ENCODE measurements at regions not wholly inside any gene's neighbourhood (a gene's known extent, or its start where the extent isn't known, plus 50 kb on each side); places are given as distances from the start of the nearest gene placed in this dataset.
A peak's percentile ranks its signal among the peaks of the same experiment; 100 is the strongest.

DNA sequence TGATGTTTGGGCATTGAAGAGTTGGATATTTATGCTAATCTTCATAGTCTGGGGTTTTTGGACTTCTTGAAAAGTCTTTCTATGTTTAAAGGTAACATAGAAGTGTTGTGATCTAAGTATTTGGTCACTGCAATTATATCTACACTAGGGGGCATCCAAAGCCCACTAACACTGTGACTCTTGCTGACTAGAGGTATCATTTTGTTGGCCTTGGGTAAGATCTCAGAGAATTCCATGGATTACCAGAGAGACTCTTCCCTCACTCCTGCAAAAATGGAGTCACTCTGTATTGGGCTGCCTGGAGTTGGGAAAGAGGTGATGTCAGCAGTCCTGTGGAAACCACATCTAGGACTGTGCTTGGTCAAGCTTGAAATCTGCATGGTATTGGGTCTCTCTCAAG is 1077.6 kb downstream of the FAM133A start:
- H3K27ac ChIP-seq (replicated peaks; ENCODE audit: low read length), result no peak overlapping the region
- no peaks in the 10 kb centered on the region for H3K4me1 ChIP-seq (ENCODE audit: control insufficient read depth in 2 of 2, insufficient read depth in 1 of 2, low read depth in 1 of 2, low read length in 2 of 2)
- no peaks in the 10 kb centered on the region for H3K27me3 ChIP-seq (ENCODE audit: control insufficient read depth in 3 of 3, insufficient read depth in 3 of 3, low read depth in 1 of 3, low read length in 3 of 3)
- no peak overlapping the region for H2BK5ac ChIP-seq (ENCODE audit: low read length)
- no peak overlapping the region for H3K14ac ChIP-seq (ENCODE audit: low read length)
- H2BK120ac ChIP-seq (ENCODE audit: low read depth, low read length), result no peak overlapping the region
- no peak overlapping the region for H3K18ac ChIP-seq (ENCODE audit: low read length)
- no peak overlapping the region for H4K91ac ChIP-seq (ENCODE audit: low read depth, low read length, poor library complexity)
- no peak overlapping the region for H4K8ac ChIP-seq (ENCODE audit: low read depth, low read length)
- H3K9me3 ChIP-seq (replicated peaks in 1 of 2; ENCODE audit: control insufficient read depth in 2 of 2, insufficient read depth in 1 of 2, low read depth in 1 of 2, low read length in 2 of 2), result no peaks in the 10 kb centered on the region
- no peak overlapping the region for H2BK15ac ChIP-seq (ENCODE audit: low read length)
- H3K4me3 ChIP-seq (ENCODE audit: low read length in 2 of 2), result no peak overlapping the region
- H2BK12ac ChIP-seq (ENCODE audit: low read length), result no peak overlapping the region
- H3K23ac ChIP-seq (ENCODE audit: low read depth, low read length, poor library complexity), result no peak overlapping the region
- DNase-seq (ENCODE audit: low spot score), result peak; percentile 1
- H3K79me1 ChIP-seq (ENCODE audit: low read depth, low read length), result no peaks in the 10 kb centered on the region
- H2AK5ac ChIP-seq (ENCODE audit: low read depth, low read length), result no peak overlapping the region
- no peak overlapping the region for H3K4ac ChIP-seq (ENCODE audit: low read length)
- H3K36me3 ChIP-seq (replicated peaks in 1 of 2; ENCODE audit: control insufficient read depth in 2 of 2, insufficient read depth in 2 of 2, low read length in 2 of 2), result no peaks in the 10 kb centered on the region
- H3K4me2 ChIP-seq (ENCODE audit: insufficient read depth, low read length, poor library complexity, severe bottlenecking), result no peak overlapping the region
- no peak overlapping the region for H2AFZ ChIP-seq (ENCODE audit: low read length)
- H3K9ac ChIP-seq (ENCODE audit: low read depth, low read length, poor library complexity), result no peak overlapping the region

DNA sequence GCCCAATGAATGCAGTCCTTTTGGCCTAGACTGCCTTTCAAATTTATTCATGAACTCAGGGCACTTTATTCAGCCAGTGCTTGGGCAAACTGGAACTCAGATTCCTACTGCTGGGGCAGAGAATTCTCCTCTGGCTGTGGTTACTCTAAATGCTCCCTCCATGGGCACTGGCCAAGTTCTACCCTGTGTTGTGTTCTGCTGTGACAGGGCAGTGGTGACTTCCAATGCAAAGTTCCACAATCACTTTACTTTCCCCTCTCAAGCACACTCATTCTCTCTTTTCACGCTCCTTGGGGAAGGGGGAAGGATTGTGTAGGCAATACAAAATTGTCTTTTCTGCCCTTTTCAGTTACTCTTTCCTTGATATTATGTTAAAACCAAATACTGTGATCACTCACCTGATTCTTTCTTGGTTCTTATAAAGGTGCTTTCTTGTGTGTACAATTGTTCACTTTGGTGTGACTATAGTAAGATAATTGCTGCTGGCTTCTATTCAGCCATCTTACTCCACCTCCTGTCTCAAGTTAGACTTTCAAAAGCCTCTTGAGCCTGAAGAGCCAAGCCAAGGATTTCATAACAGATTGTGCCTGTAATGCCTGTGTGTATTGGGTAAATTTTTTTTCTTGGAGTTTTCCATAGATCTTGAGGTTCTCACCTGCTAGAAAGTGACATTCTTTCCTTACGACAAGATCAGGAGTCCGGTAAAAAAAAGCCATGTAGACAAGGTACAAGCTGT is 1078.6 kb downstream of the FAM133A start:
- no peak overlapping the region for H3K27ac ChIP-seq (replicated peaks; ENCODE audit: low read length)
- no peak overlapping the region for H2BK5ac ChIP-seq (ENCODE audit: low read length)
- H3K4me1 ChIP-seq (ENCODE audit: control insufficient read depth in 2 of 2, insufficient read depth in 1 of 2, low read depth in 1 of 2, low read length in 2 of 2), result no peaks in the 10 kb centered on the region
- H3K27me3 ChIP-seq (ENCODE audit: control insufficient read depth in 3 of 3, insufficient read depth in 3 of 3, low read depth in 1 of 3, low read length in 3 of 3), result no peaks in the 10 kb centered on the region
- no peak overlapping the region for H4K91ac ChIP-seq (ENCODE audit: low read depth, low read length, poor library complexity)
- no peak overlapping the region for H4K8ac ChIP-seq (ENCODE audit: low read depth, low read length)
- no peak overlapping the region for H2AK5ac ChIP-seq (ENCODE audit: low read depth, low read length)
- H3K4ac ChIP-seq (ENCODE audit: low read length), result no peak overlapping the region
- H3K4me2 ChIP-seq (ENCODE audit: insufficient read depth, low read length, poor library complexity, severe bottlenecking), result no peak overlapping the region
- DNase-seq (ENCODE audit: low spot score), result no peak
- H3K14ac ChIP-seq (ENCODE audit: low read length), result no peak overlapping the region
- H3K9ac ChIP-seq (ENCODE audit: low read depth, low read length, poor library complexity), result no peak overlapping the region
- no peaks in the 10 kb centered on the region for H3K36me3 ChIP-seq (replicated peaks in 1 of 2; ENCODE audit: control insufficient read depth in 2 of 2, insufficient read depth in 2 of 2, low read length in 2 of 2)
- no peak overlapping the region for H2AFZ ChIP-seq (ENCODE audit: low read length)
- no peak overlapping the region for H2BK12ac ChIP-seq (ENCODE audit: low read length)
- H2BK120ac ChIP-seq (ENCODE audit: low read depth, low read length), result no peak overlapping the region
- H3K18ac ChIP-seq (ENCODE audit: low read length), result no peak overlapping the region
- H2BK15ac ChIP-seq (ENCODE audit: low read length), result no peak overlapping the region
- H3K23ac ChIP-seq (ENCODE audit: low read depth, low read length, poor library complexity), result no peak overlapping the region
- no peak overlapping the region for H3K4me3 ChIP-seq (ENCODE audit: low read length in 2 of 2)
- no CpG with 5 or more reads among the region's 3 CpGs for WGBS, 2 donors (ENCODE audit: extremely low coverage in 2 of 2, insufficient read length in 2 of 2, insufficient replicate concordance in 1 of 2)
- H3K79me1 ChIP-seq (ENCODE audit: low read depth, low read length), result no peaks in the 10 kb centered on the region
- H3K9me3 ChIP-seq (replicated peaks in 1 of 2; ENCODE audit: control insufficient read depth in 2 of 2, insufficient read depth in 1 of 2, low read depth in 1 of 2, low read length in 2 of 2), result no peaks in the 10 kb centered on the region

DNA sequence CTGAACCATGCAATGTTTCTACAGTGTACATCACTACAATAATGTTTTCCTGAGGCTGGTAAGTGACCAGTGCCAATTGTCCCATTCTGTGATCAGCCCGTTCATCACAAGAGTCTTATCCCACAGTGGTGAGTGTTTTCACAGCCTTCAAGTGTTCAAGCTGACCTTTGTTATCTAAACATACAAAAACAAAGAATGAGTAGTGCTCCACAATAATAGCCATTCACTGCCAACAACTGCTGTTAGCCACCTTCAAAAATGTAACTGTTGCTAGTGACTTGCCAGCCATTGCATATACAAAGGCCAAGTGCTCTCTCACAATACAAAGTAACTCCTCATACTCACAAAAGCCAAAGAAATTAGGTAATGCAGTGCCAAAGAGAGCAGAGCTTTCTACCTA is 1084.1 kb downstream of the FAM133A start:
- H3K4me2 ChIP-seq (ENCODE audit: insufficient read depth, low read length, poor library complexity, severe bottlenecking), result no peak overlapping the region
- no peak overlapping the region for H3K27ac ChIP-seq (replicated peaks; ENCODE audit: low read length)
- no CpG with 5 or more reads among the region's 1 CpG for WGBS, 2 donors (ENCODE audit: extremely low coverage in 2 of 2, insufficient read length in 2 of 2, insufficient replicate concordance in 1 of 2)
- H3K23ac ChIP-seq (ENCODE audit: low read depth, low read length, poor library complexity), result no peak overlapping the region
- H3K36me3 ChIP-seq (replicated peaks in 1 of 2; ENCODE audit: control insufficient read depth in 2 of 2, insufficient read depth in 2 of 2, low read length in 2 of 2), result no peaks in the 10 kb centered on the region
- no peaks in the 10 kb centered on the region for H3K4me1 ChIP-seq (ENCODE audit: control insufficient read depth in 2 of 2, insufficient read depth in 1 of 2, low read depth in 1 of 2, low read length in 2 of 2)
- H3K9me3 ChIP-seq (replicated peaks in 1 of 2; ENCODE audit: control insufficient read depth in 2 of 2, insufficient read depth in 1 of 2, low read depth in 1 of 2, low read length in 2 of 2), result no peaks in the 10 kb centered on the region
- H2BK120ac ChIP-seq (ENCODE audit: low read depth, low read length), result no peak overlapping the region
- no peak overlapping the region for H3K18ac ChIP-seq (ENCODE audit: low read length)
- no peaks in the 10 kb centered on the region for H3K79me1 ChIP-seq (ENCODE audit: low read depth, low read length)
- no peak overlapping the region for H4K91ac ChIP-seq (ENCODE audit: low read depth, low read length, poor library complexity)
- no peak for DNase-seq (ENCODE audit: low spot score)
- H2BK15ac ChIP-seq (ENCODE audit: low read length), result no peak overlapping the region
- no peaks in the 10 kb centered on the region for H3K27me3 ChIP-seq (ENCODE audit: control insufficient read depth in 3 of 3, insufficient read depth in 3 of 3, low read depth in 1 of 3, low read length in 3 of 3)
- no peak overlapping the region for H3K4ac ChIP-seq (ENCODE audit: low read length)
- H3K14ac ChIP-seq (ENCODE audit: low read length), result no peak overlapping the region
- H4K8ac ChIP-seq (ENCODE audit: low read depth, low read length), result no peak overlapping the region
- H3K4me3 ChIP-seq (ENCODE audit: low read length in 2 of 2), result no peak overlapping the region
- H2AK5ac ChIP-seq (ENCODE audit: low read depth, low read length), result no peak overlapping the region
- H2BK5ac ChIP-seq (ENCODE audit: low read length), result no peak overlapping the region
- H2AFZ ChIP-seq (ENCODE audit: low read length), result no peak overlapping the region
- H2BK12ac ChIP-seq (ENCODE audit: low read length), result no peak overlapping the region
- no peak overlapping the region for H3K9ac ChIP-seq (ENCODE audit: low read depth, low read length, poor library complexity)

DNA sequence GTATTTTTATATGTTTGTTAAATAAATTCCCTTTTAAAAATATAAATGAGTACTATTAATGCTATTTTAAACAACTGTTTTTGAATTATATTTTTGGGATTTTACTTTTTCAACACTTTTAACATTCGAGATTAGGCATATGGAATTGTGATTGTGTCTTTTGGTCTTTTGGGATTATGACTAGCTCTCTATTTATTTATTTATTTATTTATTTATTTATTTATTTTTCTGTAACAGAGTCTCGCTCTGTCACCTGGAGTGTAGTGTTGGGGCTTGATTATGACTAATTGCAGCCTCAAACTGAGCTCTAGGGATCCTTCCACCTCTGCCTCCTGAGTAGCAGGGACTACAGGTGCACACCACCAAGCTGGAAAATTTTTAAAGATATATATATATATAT is 1101.6 kb downstream of the FAM133A start:
- H2BK15ac ChIP-seq (ENCODE audit: low read length), result no peak overlapping the region
- H3K4ac ChIP-seq (ENCODE audit: low read length), result no peak overlapping the region
- WGBS, 2 donors (ENCODE audit: extremely low coverage in 2 of 2, insufficient read length in 2 of 2, insufficient replicate concordance in 1 of 2), result no CpG with 5 or more reads among the region's 2 CpGs
- H3K4me3 ChIP-seq (ENCODE audit: low read length in 2 of 2), result no peak overlapping the region
- no peak overlapping the region for H4K91ac ChIP-seq (ENCODE audit: low read depth, low read length, poor library complexity)
- H3K23ac ChIP-seq (ENCODE audit: low read depth, low read length, poor library complexity), result no peak overlapping the region
- no peak overlapping the region for H2BK12ac ChIP-seq (ENCODE audit: low read length)
- H4K8ac ChIP-seq (ENCODE audit: low read depth, low read length), result no peak overlapping the region
- no peak for DNase-seq (ENCODE audit: low spot score)
- H3K79me1 ChIP-seq (ENCODE audit: low read depth, low read length), result no peaks in the 10 kb centered on the region
- no peaks in the 10 kb centered on the region for H3K9me3 ChIP-seq (replicated peaks in 1 of 2; ENCODE audit: control insufficient read depth in 2 of 2, insufficient read depth in 1 of 2, low read depth in 1 of 2, low read length in 2 of 2)
- no peak overlapping the region for H2BK5ac ChIP-seq (ENCODE audit: low read length)
- H3K14ac ChIP-seq (ENCODE audit: low read length), result no peak overlapping the region
- H3K36me3 ChIP-seq (replicated peaks in 1 of 2; ENCODE audit: control insufficient read depth in 2 of 2, insufficient read depth in 2 of 2, low read length in 2 of 2), result no peaks in the 10 kb centered on the region
- no peaks in the 10 kb centered on the region for H3K27me3 ChIP-seq (ENCODE audit: control insufficient read depth in 3 of 3, insufficient read depth in 3 of 3, low read depth in 1 of 3, low read length in 3 of 3)
- H3K18ac ChIP-seq (ENCODE audit: low read length), result no peak overlapping the region
- no peak overlapping the region for H2AFZ ChIP-seq (ENCODE audit: low read length)
- H3K4me2 ChIP-seq (ENCODE audit: insufficient read depth, low read length, poor library complexity, severe bottlenecking), result no peak overlapping the region
- H3K4me1 ChIP-seq (ENCODE audit: control insufficient read depth in 2 of 2, insufficient read depth in 1 of 2, low read depth in 1 of 2, low read length in 2 of 2), result no peaks in the 10 kb centered on the region
- no peak overlapping the region for H2AK5ac ChIP-seq (ENCODE audit: low read depth, low read length)
- H3K9ac ChIP-seq (ENCODE audit: low read depth, low read length, poor library complexity), result no peak overlapping the region
- H2BK120ac ChIP-seq (ENCODE audit: low read depth, low read length), result no peak overlapping the region
- H3K27ac ChIP-seq (replicated peaks; ENCODE audit: low read length), result no peak overlapping the region
